GM19043 (cell line): ENCODE measurements at regions not wholly inside any gene's neighbourhood (a gene's known extent, or its start where the extent isn't known, plus 50 kb on each side); places are given as distances from the start of the nearest gene placed in this dataset.

Experiments
- ATAC-seq: cut with Tn5 transposase; IDR thresholded peaks from one replicate; pipeline ENCODE4 v1.9.1; 2021; ENCODE audit warnings: low read depth; ENCODE audit not compliant: unreplicated experiment

GRCh38 chr3:83302091-83302490 is 1540.6 kb upstream of the GBE1 start:
- ATAC-seq: no peak

- no peak for ATAC-seq
Observed at GRCh38 chr3:83317605-83318004, 1556.2 kb upstream of the GBE1 start.

- no peak for ATAC-seq
Observed at GRCh38 chr3:83320726-83321125, 1559.3 kb upstream of the GBE1 start.

GRCh38 chr3:83321457-83321856 is 1560.0 kb upstream of the GBE1 start:
- no peak for ATAC-seq

- no peak for ATAC-seq
Observed at GRCh38 chr3:83321891-83322290, 1560.4 kb upstream of the GBE1 start.

- ATAC-seq: no peak
Observed at GRCh38 chr3:83354205-83354604, 1592.8 kb upstream of the GBE1 start.

GRCh38 chr3:83393276-83393675 is 1565.5 kb upstream of the CADM2 start:
- no peak for ATAC-seq

GRCh38 chr3:83403927-83404326 is 1554.9 kb upstream of the CADM2 start:
- no peak for ATAC-seq

- ATAC-seq: no peak
Observed at GRCh38 chr3:83426300-83426699, 1532.5 kb upstream of the CADM2 start.

- no peak for ATAC-seq
Observed at GRCh38 chr3:83434880-83435587, 1523.8 kb upstream of the CADM2 start.

- no peak for ATAC-seq
Observed at GRCh38 chr3:83438188-83438587, 1520.6 kb upstream of the CADM2 start.

GRCh38 chr3:83453056-83453455 is 1505.7 kb upstream of the CADM2 start:
- ATAC-seq: no peak

GRCh38 chr3:83454353-83454752 is 1504.4 kb upstream of the CADM2 start:
- ATAC-seq: no peak

GRCh38 chr3:83457551-83457950 is 1501.2 kb upstream of the CADM2 start:
- ATAC-seq: no peak

GRCh38 chr3:83460052-83460451 is 1498.7 kb upstream of the CADM2 start:
- ATAC-seq: no peak

GRCh38 chr3:83461411-83461810 is 1497.4 kb upstream of the CADM2 start:
- ATAC-seq: no peak

GRCh38 chr3:83477563-83477962 is 1481.2 kb upstream of the CADM2 start:
- no peak for ATAC-seq

- ATAC-seq: no peak
Observed at GRCh38 chr3:83482402-83483070, 1476.3 kb upstream of the CADM2 start.

GRCh38 chr3:83496462-83496861 is 1462.3 kb upstream of the CADM2 start:
- no peak for ATAC-seq

- no peak for ATAC-seq
Observed at GRCh38 chr3:83498361-83499016, 1460.3 kb upstream of the CADM2 start.

- ATAC-seq: no peak
Observed at GRCh38 chr3:83500422-83500821, 1458.4 kb upstream of the CADM2 start.

- no peak for ATAC-seq
Observed at GRCh38 chr3:83500931-83501330, 1457.9 kb upstream of the CADM2 start.
